GM10266 (cell line): ENCODE measurements at regions not wholly inside any gene's neighbourhood (a gene's known extent, or its start where the extent isn't known, plus 50 kb on each side); places are given as distances from the start of the nearest gene placed in this dataset.

Experiments
- DNase-seq: peaks from one replicate; pipeline ENCODE4 v3.0.0; 2012; ENCODE audit errors: extremely low spot score
- CTCF ChIP-seq: IDR thresholded peaks from 2 replicates; pipeline ENCODE4 v1.5.1; 2012; ENCODE audit warnings: mild to moderate bottlenecking, low read depth; ENCODE audit not compliant: control insufficient read depth, insufficient read depth; ENCODE audit errors: missing control alignments

DNA sequence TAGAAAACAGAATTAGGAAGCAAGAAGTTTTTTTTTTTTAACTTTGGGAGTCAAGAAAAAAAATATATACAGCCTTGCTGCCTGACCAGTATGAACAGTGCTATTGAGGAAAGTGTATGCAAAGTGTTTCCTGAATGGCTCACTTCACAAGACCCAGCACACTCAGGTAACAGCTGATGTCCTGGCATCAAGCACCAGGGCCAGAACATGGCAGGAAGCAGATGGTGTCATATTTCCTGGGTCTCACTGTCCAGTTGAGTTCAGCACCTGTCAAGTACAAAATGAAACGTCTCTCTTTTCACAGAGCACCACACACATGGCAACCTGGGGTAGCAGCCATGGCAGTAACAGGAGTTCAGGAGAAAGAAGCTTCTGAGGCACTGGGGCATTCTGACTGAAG is 372.3 kb downstream of the TTLL7 start:
- no peak for TF ChIP-seq CTCF
- DNase-seq: no peak

- DNase-seq: no peak
- no peak for TF ChIP-seq CTCF
Measured at GRCh38 chr1:83625646-83626045, 373.3 kb downstream of the TTLL7 start.

DNA sequence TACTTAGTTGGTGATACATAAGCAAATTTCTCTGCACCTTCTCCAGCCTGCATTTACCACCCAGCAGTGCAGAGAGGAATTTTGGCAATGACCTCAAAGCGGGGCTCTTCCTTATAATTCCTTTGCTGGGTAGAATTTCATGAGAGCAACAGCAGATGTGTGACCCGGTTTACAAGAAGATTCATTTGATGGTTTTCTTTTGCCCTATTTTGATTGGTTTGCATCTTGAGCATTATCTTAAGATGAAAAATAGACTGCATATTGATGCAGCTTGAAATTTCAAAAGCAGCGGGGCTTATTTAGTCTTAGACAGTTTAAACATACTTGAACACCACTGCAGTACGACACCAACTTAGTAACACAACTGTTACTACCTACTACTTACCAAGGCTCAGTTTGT is 378.9 kb downstream of the TTLL7 start:
- TF ChIP-seq CTCF: no peak
- DNase-seq: no peak

- no peak for TF ChIP-seq CTCF
- no peak for DNase-seq
Measured at GRCh38 chr1:83619170-83619896, 379.6 kb downstream of the TTLL7 start.

DNA sequence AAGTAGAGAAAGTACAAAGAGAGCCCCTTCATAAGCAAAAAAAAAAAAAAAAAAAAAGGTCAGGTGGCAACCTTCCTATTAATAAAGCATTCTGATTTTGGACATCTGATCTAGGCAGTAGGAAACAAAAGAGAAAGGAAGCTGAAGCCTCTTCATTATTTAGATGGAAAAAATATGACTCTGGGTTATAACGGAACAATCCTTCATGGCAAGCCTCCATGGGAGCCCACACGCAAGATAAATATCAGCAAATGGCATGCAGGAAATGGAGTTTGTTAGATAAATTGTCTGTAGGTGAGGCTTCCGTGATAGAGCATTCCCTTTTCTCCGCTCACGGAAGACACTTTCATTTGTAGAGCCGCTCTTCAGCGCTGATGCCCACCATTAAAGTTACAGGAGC is 381.0 kb downstream of the TTLL7 start:
- TF ChIP-seq CTCF: no peak

GRCh38 chr1:83615370-83615769 is 383.6 kb downstream of the TTLL7 start:
- DNase-seq: no peak
- TF ChIP-seq CTCF: no peak

More for the DNA sequence above, 381.0 kb downstream of the TTLL7 start:
- DNase-seq: no peak

DNA sequence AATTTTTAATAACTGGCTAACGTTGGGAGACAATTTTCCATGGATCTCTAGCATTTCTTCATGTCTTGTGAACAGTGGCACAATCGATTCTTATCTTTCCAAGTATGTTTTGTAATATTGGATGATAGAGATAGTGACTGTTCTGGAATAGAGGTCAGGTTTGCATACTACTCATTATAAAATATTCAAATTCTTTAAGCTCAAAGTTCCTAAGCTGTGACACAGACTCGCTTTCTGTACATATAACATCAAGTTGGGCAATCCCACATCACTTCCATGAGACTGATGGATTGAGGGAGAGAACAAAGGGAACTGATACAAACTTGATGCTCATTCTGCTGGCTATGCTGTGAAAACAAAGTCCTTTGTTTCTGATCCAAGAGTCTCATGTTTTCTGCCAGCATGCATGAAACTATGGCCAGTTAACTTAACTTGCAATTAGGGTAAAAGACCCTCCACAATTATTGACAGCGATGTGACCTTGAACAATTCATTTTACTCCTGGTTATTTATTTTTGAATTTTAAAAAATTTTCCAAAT is 392.4 kb downstream of the TTLL7 start:
- TF ChIP-seq CTCF: no peak
- DNase-seq: no peak
